HCT116 (cell line): ENCODE measurements at regions not wholly inside any gene's neighbourhood (a gene's known extent, or its start where the extent isn't known, plus 50 kb on each side); places are given as distances from the start of the nearest gene placed in this dataset.

ENCODE experiments used
- ATAC-seq: fragments of 200-7000 bp; cut with Tn5 transposase; 2 replicates; pipeline ENCODE4 v1.9.1; 2020; ENCODE audit warnings: mild to moderate bottlenecking, moderate library complexity
- BruUV-seq: library from RNA; stranded (reverse); fragments of 400-500 nt; replicated peaks from 2 replicates; lab custom pipeline; 2021; lab: Mats Ljungman, UMichigan
- CTCF ChIA-PET: fragments of 300-600 bp; sonication (Branson Sonifier 250); formaldehyde crosslinking; loops from one replicate; lab custom pipeline; 2021; ENCODE audit warnings: antibody characterized with exemption; lab: Charles Lee
- POLR2A ChIA-PET: fragments of 300-600, 350-600 bp; sonication (Branson Sonifier 250); formaldehyde crosslinking; loops from one replicate; lab custom pipeline; 2021; ENCODE audit warnings: antibody characterized with exemption; lab: Charles Lee
- RAD21 ChIA-PET, 2 experiments: fragments of 300-600 bp; sonication (Branson Sonifier 250); formaldehyde crosslinking; loops; one replicate each; lab custom pipeline; 2023; ENCODE audit warnings: low total read pairs in 2 of 2; ENCODE audit not compliant: uncharacterized antibody in 2 of 2, unreplicated experiment in 2 of 2, low non-redundant PET in 1 of 2; lab: Charles Lee
- DNase-seq: peaks from one replicate; pipeline ENCODE4 v3.0.0-alpha.2; 2010; ENCODE audit warnings: low read depth, low spot score
- H2AFZ ChIP-seq: fragments of 200-600 bp; shearing (Covaris generic), sonication (generic); 2 replicates; pipeline ENCODE4 v1.6.1; 2017; ENCODE audit warnings: low read depth, mixed run types, mixed read lengths, antibody characterized with exemption, low read length; ENCODE audit not compliant: poor library complexity, severe bottlenecking
- H3K27ac ChIP-seq: 2 replicates; pipeline ENCODE4 v1.5.1; 2012; ENCODE audit warnings: low read depth, low read length
- H3K27me3 ChIP-seq: fragments of 200-600 bp; sonication (generic); 2 replicates; pipeline ENCODE4 v1.6.1; 2016; ENCODE audit warnings: mixed run types, low read length, mixed read lengths; ENCODE audit not compliant: insufficient read depth
- H3K36me3 ChIP-seq, 2 experiments: fragments of 200-500 bp in 1 of 2; fragments of 200-600 bp in 1 of 2; sonication (Bioruptor generic) in 1 of 2; sonication (generic) in 1 of 2; 2 replicates each; pipeline versions ENCODE4 v1.5.1 to v1.6.1; 2014 to 2016; ENCODE audit warnings: low read length in 2 of 2, inconsistent platforms in 1 of 2, mixed read lengths in 1 of 2, mixed run types in 1 of 2; ENCODE audit not compliant: insufficient read depth in 2 of 2, control insufficient read depth in 1 of 2
- H3K4me1 ChIP-seq, 2 experiments: fragments of 200-600 bp in 1 of 2; sonication (generic) in 1 of 2; 2 replicates each; pipeline versions ENCODE4 v1.5.1 to v1.6.1; 2012 to 2017; ENCODE audit warnings: low read length in 2 of 2, inconsistent platforms in 1 of 2, mild to moderate bottlenecking in 1 of 2, mixed read lengths in 1 of 2, mixed run types in 1 of 2, moderate library complexity in 1 of 2; ENCODE audit not compliant: insufficient read depth in 2 of 2, control insufficient read depth in 1 of 2
- H3K4me2 ChIP-seq: fragments of 200-600 bp; sonication (generic); 2 replicates; pipeline ENCODE4 v1.6.1; 2017; ENCODE audit warnings: mixed run types, low read length, mixed read lengths
- H3K4me3 ChIP-seq, 2 experiments: fragments of 200-600 bp in 1 of 2; sonication (generic) in 1 of 2; replicated peaks in 1 of 2; 2 replicates each; pipeline ENCODE4 v1.5.1; 2011 to 2016; ENCODE audit warnings: low read length in 2 of 2, control low read depth in 1 of 2, low read depth in 1 of 2, mild to moderate bottlenecking in 1 of 2, mixed read lengths in 1 of 2, mixed run types in 1 of 2
- H3K79me2 ChIP-seq: fragments of 200-600 bp; sonication (generic); 2 replicates; pipeline ENCODE4 v1.6.1; 2017; ENCODE audit warnings: mild to moderate bottlenecking, mixed run types, low read length, moderate library complexity, mixed read lengths; ENCODE audit not compliant: insufficient read depth
- H3K9ac ChIP-seq: fragments of 200-600 bp; sonication (generic); 2 replicates; pipeline ENCODE4 v1.6.1; 2016; ENCODE audit warnings: low read length, mixed read lengths
- H3K9me2 ChIP-seq: fragments of 200-600 bp; sonication (generic), shearing (Covaris generic); 2 replicates; pipeline ENCODE4 v1.6.1; 2017; ENCODE audit warnings: mixed run types, mild to moderate bottlenecking, moderate library complexity; ENCODE audit not compliant: insufficient read depth
- H3K9me3 ChIP-seq, 2 experiments: fragments of 200-500 bp in 1 of 2; fragments of 200-600 bp in 1 of 2; sonication (Bioruptor generic) in 1 of 2; sonication (generic) in 1 of 2; 2 replicates each; pipeline ENCODE4 v1.6.1; 2014 to 2017; ENCODE audit warnings: low read length in 2 of 2, mixed read lengths in 2 of 2, inconsistent platforms in 1 of 2, low read depth in 1 of 2, mild to moderate bottlenecking in 1 of 2, mixed run types in 1 of 2, moderate library complexity in 1 of 2; ENCODE audit not compliant: control insufficient read depth in 1 of 2, insufficient read depth in 1 of 2
- H4K20me1 ChIP-seq: fragments of 200-600 bp; sonication (generic), shearing (Covaris generic); 2 replicates; pipeline ENCODE4 v1.6.1; 2017; ENCODE audit warnings: mixed run types, mild to moderate bottlenecking, moderate library complexity; ENCODE audit not compliant: insufficient read depth
- CBX3 ChIP-seq: IDR thresholded peaks from 2 replicates; pipeline ENCODE4 v1.6.1; 2012; ENCODE audit warnings: low read depth
- CEBPB ChIP-seq: IDR thresholded peaks from 2 replicates; pipeline ENCODE4 v1.6.1; 2012; ENCODE audit warnings: low read depth
- CTCF ChIP-seq, 3 experiments: fragments of 200-600 bp in 1 of 3; sonication (generic) in 1 of 3; IDR thresholded peaks in 2 of 3; conservative IDR thresholded peaks in 1 of 3; 2 replicates each; pipeline ENCODE4 v1.5.1; 2012 to 2017; ENCODE audit warnings: low read depth in 2 of 3, low read length in 2 of 3, antibody characterized with exemption in 1 of 3, borderline replicate concordance in 1 of 3, control low read depth in 1 of 3, mild to moderate bottlenecking in 1 of 3, mixed read lengths in 1 of 3, mixed run types in 1 of 3, moderate library complexity in 1 of 3; ENCODE audit not compliant: insufficient read depth in 1 of 3
- EGR1 ChIP-seq: IDR thresholded peaks from 2 replicates; pipeline ENCODE4 v1.6.1; 2012; ENCODE audit warnings: low read depth
- ELF1 ChIP-seq: IDR thresholded peaks from 2 replicates; pipeline ENCODE4 v1.6.1; 2012; ENCODE audit warnings: low read depth, borderline replicate concordance
- EZH2phosphoT487 ChIP-seq: fragments of 200-600 bp; IDR thresholded peaks from 2 replicates; pipeline ENCODE4 v1.6.1; 2018; ENCODE audit warnings: antibody characterized with exemption, borderline replicate concordance
- FOSL1 ChIP-seq: IDR thresholded peaks from 2 replicates; pipeline ENCODE4 v1.6.1; 2012; ENCODE audit warnings: low read depth
- JUND ChIP-seq: IDR thresholded peaks from 2 replicates; pipeline ENCODE4 v1.6.1; 2012
- POLR2A ChIP-seq: IDR thresholded peaks from 2 replicates; pipeline ENCODE4 v1.7.0; 2011; ENCODE audit warnings: borderline replicate concordance; ENCODE audit not compliant: insufficient read depth, insufficient read length; ENCODE audit errors: extremely low read depth
- POLR2AphosphoS5 ChIP-seq: IDR thresholded peaks from 2 replicates; pipeline ENCODE4 v1.6.1; 2011; ENCODE audit warnings: mild to moderate bottlenecking, low read depth, low read length, moderate library complexity
- RAD21 ChIP-seq: IDR thresholded peaks from 2 replicates; pipeline ENCODE4 v1.6.1; 2012; ENCODE audit warnings: low read depth, mild to moderate bottlenecking
- SP1 ChIP-seq: IDR thresholded peaks from 2 replicates; pipeline ENCODE4 v1.6.1; 2012; ENCODE audit warnings: low read depth
- SRF ChIP-seq: IDR thresholded peaks from 2 replicates; pipeline ENCODE4 v1.6.1; 2012; ENCODE audit warnings: low read depth
- TCF7L2 ChIP-seq: IDR thresholded peaks from 2 replicates; pipeline ENCODE4 v1.7.0; 2011; ENCODE audit warnings: borderline replicate concordance, inconsistent platforms; ENCODE audit not compliant: insufficient read depth, insufficient read length; ENCODE audit errors: extremely low read depth
- YY1 ChIP-seq: IDR thresholded peaks from 2 replicates; pipeline ENCODE4 v1.6.1; 2011; ENCODE audit warnings: low read length, low read depth, moderate library complexity, mild to moderate bottlenecking; ENCODE audit not compliant: insufficient replicate concordance; ENCODE audit errors: extremely low read depth
- ZFX ChIP-seq: fragments of 450-650 bp; IDR thresholded peaks from 2 replicates; pipeline ENCODE4 v1.6.1; 2017
- intact Hi-C: fragments of 100-400 bp; cut with micrococcal nuclease; formaldehyde crosslinking; loops from 2 replicates; pipeline ENCODE4 v1.10.0; 2022

- ATAC-seq (no peak), DNase-seq (peak; percentile 16)
- no peaks in the 10 kb centered on the region for H3K9me2 ChIP-seq
- no peaks in the 10 kb centered on the region for H3K79me2 ChIP-seq
- BruUV-seq: no TSS peak
- no peaks in the 10 kb centered on the region for H3K9me3 ChIP-seq
- H3K9ac ChIP-seq: no peak overlapping the region
- H3K27ac ChIP-seq: no peak overlapping the region
- no peaks in the 10 kb centered on the region for H3K36me3 ChIP-seq
- ChIA-PET CTCF (interaction anchor here (0.7 kb wide), 1 partner anchor 1024 kb away, joined by 4 read pairs; no protein-coding TSS in a partner anchor), POLR2A (no interaction called here), RAD21 (no interaction called here)
- H2AFZ ChIP-seq: no peak overlapping the region
- no peak overlapping the region for H3K4me2 ChIP-seq
- no peak for TF ChIP-seq CEBPB
- TF ChIP-seq RAD21: peak; percentile 48
- TF ChIP-seq CTCF (IDR thresholded peaks at IDR 0.05 in 2 of 3, conservative IDR thresholded peaks at IDR 0.05 in 1 of 3; ENCODE audit: borderline replicate concordance in 1 of 3, insufficient read depth in 1 of 3, low read depth in 2 of 3, low read length in 2 of 3): peak in 2 of 3 experiments; percentile 13 to 39; a peak in 3 of 6 replicates
- H3K4me3 ChIP-seq: no peak overlapping the region
- H4K20me1 ChIP-seq: no peaks in the 10 kb centered on the region
- intact Hi-C loops: loop anchor here (2.0 kb wide), 1 partner anchor 1024 kb away; no protein-coding TSS in a partner anchor
- no peaks in the 10 kb centered on the region for H3K27me3 ChIP-seq
- H3K4me1 ChIP-seq: no peaks in the 10 kb centered on the region
Observed at GRCh38 chr4:19224820-19225219, 1026.9 kb upstream of the SLIT2 start.

GRCh38 chr4:19216476-19216875 is 1035.2 kb upstream of the SLIT2 start:
- no peaks in the 10 kb centered on the region for H3K9me2 ChIP-seq
- POLR2A ChIA-PET: no interaction called here
- H3K4me2 ChIP-seq: no peak overlapping the region
- no peaks in the 10 kb centered on the region for H3K36me3 ChIP-seq
- H3K4me1 ChIP-seq: no peaks in the 10 kb centered on the region
- H3K27me3 ChIP-seq: no peaks in the 10 kb centered on the region
- ATAC-seq (no peak), DNase-seq (no peak)
- no peaks in the 10 kb centered on the region for H4K20me1 ChIP-seq
- H3K9ac ChIP-seq: no peak overlapping the region
- H3K9me3 ChIP-seq: no peaks in the 10 kb centered on the region
- no peak overlapping the region for H2AFZ ChIP-seq
- no peaks in the 10 kb centered on the region for H3K79me2 ChIP-seq
- BruUV-seq: no TSS peak
- H3K27ac ChIP-seq: no peak overlapping the region
- intact Hi-C loops: no loop called here
- RAD21 ChIA-PET: no interaction called here
- CTCF ChIA-PET: no interaction called here
- no peak overlapping the region for H3K4me3 ChIP-seq
- TF ChIP-seq CTCF (IDR thresholded peaks at IDR 0.05 in 2 of 3, conservative IDR thresholded peaks at IDR 0.05 in 1 of 3; ENCODE audit: borderline replicate concordance in 1 of 3, insufficient read depth in 1 of 3, low read depth in 2 of 3, low read length in 2 of 3): no peak
- no peak for TF ChIP-seq ZFX
- no peak for TF ChIP-seq CBX3
- no peak for TF ChIP-seq EZH2phosphoT487
- TF ChIP-seq FOSL1: no peak
- TF ChIP-seq YY1: no peak
- TF ChIP-seq POLR2AphosphoS5: no peak
- TF ChIP-seq TCF7L2: no peak
- TF ChIP-seq POLR2A: no peak
- no peak for TF ChIP-seq CEBPB
- no peak for TF ChIP-seq JUND
- no peak for TF ChIP-seq EGR1
- TF ChIP-seq SP1: no peak
- TF ChIP-seq SRF: no peak
- no peak for TF ChIP-seq ELF1
